ENCODE measurements at regions not wholly inside any gene's neighbourhood (a gene's known extent, or its start where the extent isn't known, plus 50 kb on each side); places are given as distances from the start of the nearest gene placed in this dataset.

DNA sequence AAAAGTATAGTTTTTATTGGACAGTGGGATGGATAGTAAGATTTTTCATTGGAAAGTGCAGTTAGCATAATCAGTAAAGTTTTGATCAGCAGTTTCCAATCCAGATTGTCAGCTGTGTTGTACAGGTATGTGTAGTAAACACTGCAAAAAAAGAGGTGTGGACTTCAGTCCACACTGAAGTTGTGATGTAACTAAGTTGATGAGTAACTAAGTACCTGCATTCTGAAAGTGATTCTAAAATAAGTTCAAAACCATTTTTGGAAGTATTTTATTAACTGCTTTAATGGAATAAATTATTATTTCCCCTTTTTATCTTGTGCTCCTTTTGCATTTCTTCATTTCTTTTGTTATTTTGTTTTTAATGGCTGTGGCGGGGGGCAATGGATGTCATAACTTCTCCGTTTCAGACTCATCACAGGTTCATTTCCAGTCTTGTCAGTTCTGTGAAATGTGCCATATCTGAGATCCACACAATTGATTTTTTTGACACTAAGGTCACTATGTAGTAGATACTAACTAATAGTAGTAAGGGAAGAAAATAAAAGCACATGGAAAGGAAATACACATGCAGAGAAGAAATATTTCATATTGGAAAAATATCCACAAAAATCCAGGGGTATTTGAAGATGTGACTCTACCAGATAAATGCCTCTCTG lies 247.5 kb downstream of the GABRG1 start:
- TF ChIP-seq POLR2A (IDR thresholded peaks at IDR 0.05), result no peak
- no peak for TF ChIP-seq CTCF (IDR thresholded peaks at IDR 0.05)
